GM18505 (cell line): ENCODE measurements at regions not wholly inside any gene's neighbourhood (a gene's known extent, or its start where the extent isn't known, plus 50 kb on each side); places are given as distances from the start of the nearest gene placed in this dataset.

Experiments used
- ATAC-seq: cut with Tn5 transposase; IDR thresholded peaks from one replicate; pipeline ENCODE4 v1.9.1; 2021; ENCODE audit not compliant: unreplicated experiment
- POLR2A ChIP-seq: IDR thresholded peaks from 4 replicates; pipeline ENCODE4 v1.6.1; 2011; ENCODE audit warnings: borderline replicate concordance; ENCODE audit not compliant: insufficient read depth, insufficient read length; ENCODE audit errors: extremely low read depth

- no peak for TF ChIP-seq POLR2A
Observed at GRCh38 chr2:177030451-177031105, 182.0 kb upstream of the HNRNPA3 start.

GRCh38 chr2:177031438-177032180 is 181.0 kb upstream of the HNRNPA3 start:
- ATAC-seq = no peak
- no peak for TF ChIP-seq POLR2A

More at GRCh38 chr2:177030451-177031105, 182.0 kb upstream of the HNRNPA3 start:
- no peak for ATAC-seq

GRCh38 chr2:177036747-177037146 is 175.8 kb upstream of the HNRNPA3 start:
- no peak for ATAC-seq

GRCh38 chr2:177037569-177037968 is 175.0 kb upstream of the HNRNPA3 start:
- ATAC-seq = no peak

More at GRCh38 chr2:177036747-177037146, 175.8 kb upstream of the HNRNPA3 start:
- TF ChIP-seq POLR2A = no peak

GRCh38 chr2:177038787-177039484 is 173.7 kb upstream of the HNRNPA3 start:
- TF ChIP-seq POLR2A = no peak
- no peak for ATAC-seq

More at GRCh38 chr2:177037569-177037968, 175.0 kb upstream of the HNRNPA3 start:
- no peak for TF ChIP-seq POLR2A

- no peak for TF ChIP-seq POLR2A
- no peak for ATAC-seq
Observed at GRCh38 chr2:177042311-177042710, 170.3 kb upstream of the HNRNPA3 start.

- ATAC-seq = no peak
- TF ChIP-seq POLR2A = no peak
Observed at GRCh38 chr2:177044671-177045070, 167.9 kb upstream of the HNRNPA3 start.

- no peak for ATAC-seq
- no peak for TF ChIP-seq POLR2A
Observed at GRCh38 chr2:177048981-177049380, 163.6 kb upstream of the HNRNPA3 start.

GRCh38 chr2:177051278-177051677 is 161.3 kb upstream of the HNRNPA3 start:
- ATAC-seq = no peak
- TF ChIP-seq POLR2A = no peak

- TF ChIP-seq POLR2A = no peak
- ATAC-seq = no peak
Observed at GRCh38 chr2:177052471-177052870, 160.1 kb upstream of the HNRNPA3 start.

- no peak for ATAC-seq
- no peak for TF ChIP-seq POLR2A
Observed at GRCh38 chr2:177053038-177053437, 159.6 kb upstream of the HNRNPA3 start.

GRCh38 chr2:177053716-177054115 is 158.9 kb upstream of the HNRNPA3 start:
- no peak for TF ChIP-seq POLR2A
- no peak for ATAC-seq

GRCh38 chr2:177056481-177056929 is 156.1 kb upstream of the HNRNPA3 start:
- no peak for TF ChIP-seq POLR2A
- ATAC-seq = no peak

- no peak for ATAC-seq
- no peak for TF ChIP-seq POLR2A
Observed at GRCh38 chr2:177058747-177059146, 153.8 kb upstream of the HNRNPA3 start.

GRCh38 chr2:177059293-177059692 is 153.3 kb upstream of the HNRNPA3 start:
- ATAC-seq = no peak
- no peak for TF ChIP-seq POLR2A
